Endothelial cell (in vitro differentiated cells): ENCODE measurements at regions not wholly inside any gene's neighbourhood (a gene's known extent, or its start where the extent isn't known, plus 50 kb on each side); places are given as distances from the start of the nearest gene placed in this dataset.

Experiments
- DNase-seq: peaks from one replicate; pipeline ENCODE4 v3.0.0; 2021; ENCODE audit warnings: low spot score
- H3K27ac Mint-ChIP-seq: one replicate; pipeline ENCODE4 v1.8.0; 2021; ENCODE audit warnings: mixed read lengths, inconsistent platforms; ENCODE audit not compliant: unreplicated experiment
- H3K27me3 Mint-ChIP-seq: one replicate; pipeline ENCODE4 v1.8.0; 2021; ENCODE audit warnings: mild to moderate bottlenecking, moderate library complexity, mixed read lengths, inconsistent platforms; ENCODE audit not compliant: unreplicated experiment
- H3K36me3 Mint-ChIP-seq: one replicate; pipeline ENCODE4 v1.8.0; 2021; ENCODE audit warnings: mild to moderate bottlenecking, low read depth, mixed read lengths, inconsistent platforms; ENCODE audit not compliant: unreplicated experiment
- H3K4me1 Mint-ChIP-seq: one replicate; pipeline ENCODE4 v1.8.0; 2021; ENCODE audit warnings: mild to moderate bottlenecking, mixed read lengths, inconsistent platforms; ENCODE audit not compliant: unreplicated experiment
- H3K4me3 Mint-ChIP-seq: one replicate; pipeline ENCODE4 v1.8.0; 2021; ENCODE audit warnings: mild to moderate bottlenecking, mixed read lengths, inconsistent platforms; ENCODE audit not compliant: unreplicated experiment
- H3K9me3 Mint-ChIP-seq: one replicate; pipeline ENCODE4 v1.8.0; 2021; ENCODE audit warnings: mixed read lengths, inconsistent platforms; ENCODE audit not compliant: unreplicated experiment
- TF ChIP-seq, protein P1 (sequence below): fragments of 200-600 bp; sonication (generic); IDR thresholded peaks from one replicate; pipeline ENCODE4 v1.5.0; 2021; ENCODE audit warnings: antibody characterized with exemption; ENCODE audit not compliant: unreplicated experiment

GRCh38 chr9:101860920-101861319, 122.5 kb upstream of the GRIN3A start:
- no peak for DNase-seq
- Mint-ChIP-seq H3K4me1 (peaks cover 7% of the 10 kb centered on the region), H3K36me3 (no peaks in the 10 kb centered on the region), H3K27me3 (no peaks in the 10 kb centered on the region), H3K27ac (no peak overlapping the region), H3K4me3 (no peak overlapping the region), H3K9me3 (no peaks in the 10 kb centered on the region)
- TF ChIP-seq, protein P1, sequence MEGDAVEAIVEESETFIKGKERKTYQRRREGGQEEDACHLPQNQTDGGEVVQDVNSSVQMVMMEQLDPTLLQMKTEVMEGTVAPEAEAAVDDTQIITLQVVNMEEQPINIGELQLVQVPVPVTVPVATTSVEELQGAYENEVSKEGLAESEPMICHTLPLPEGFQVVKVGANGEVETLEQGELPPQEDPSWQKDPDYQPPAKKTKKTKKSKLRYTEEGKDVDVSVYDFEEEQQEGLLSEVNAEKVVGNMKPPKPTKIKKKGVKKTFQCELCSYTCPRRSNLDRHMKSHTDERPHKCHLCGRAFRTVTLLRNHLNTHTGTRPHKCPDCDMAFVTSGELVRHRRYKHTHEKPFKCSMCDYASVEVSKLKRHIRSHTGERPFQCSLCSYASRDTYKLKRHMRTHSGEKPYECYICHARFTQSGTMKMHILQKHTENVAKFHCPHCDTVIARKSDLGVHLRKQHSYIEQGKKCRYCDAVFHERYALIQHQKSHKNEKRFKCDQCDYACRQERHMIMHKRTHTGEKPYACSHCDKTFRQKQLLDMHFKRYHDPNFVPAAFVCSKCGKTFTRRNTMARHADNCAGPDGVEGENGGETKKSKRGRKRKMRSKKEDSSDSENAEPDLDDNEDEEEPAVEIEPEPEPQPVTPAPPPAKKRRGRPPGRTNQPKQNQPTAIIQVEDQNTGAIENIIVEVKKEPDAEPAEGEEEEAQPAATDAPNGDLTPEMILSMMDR, result no peak

GRCh38 chr9:101859620-101860019, 121.2 kb upstream of the GRIN3A start:
- Mint-ChIP-seq H3K36me3 (no peaks in the 10 kb centered on the region), H3K4me3 (no peak overlapping the region), H3K9me3 (no peaks in the 10 kb centered on the region), H3K27ac (no peak overlapping the region), H3K27me3 (no peaks in the 10 kb centered on the region), H3K4me1 (peaks cover 7% of the 10 kb centered on the region)
- DNase-seq, result no peak
- TF ChIP-seq, protein P1, result no peak

DNA sequence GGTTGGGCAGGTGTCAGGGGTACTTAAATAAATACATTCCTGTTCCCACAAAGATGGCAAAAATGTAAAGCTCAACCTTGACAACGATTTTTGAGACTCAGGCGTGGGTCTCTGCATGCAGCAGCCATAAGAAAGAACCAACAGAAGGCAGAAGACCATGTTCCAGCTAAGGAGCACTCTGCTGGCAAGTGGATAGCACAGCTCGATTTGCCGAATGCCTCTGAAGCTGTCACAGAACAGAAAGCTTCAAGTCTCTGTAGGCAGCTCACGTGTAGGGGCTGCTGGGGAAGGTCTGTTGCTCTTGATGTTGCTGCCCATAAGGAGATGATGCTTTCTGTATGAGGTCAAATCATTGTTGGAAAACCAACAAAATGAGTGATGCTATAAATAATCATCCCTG, 119.6 kb upstream of the GRIN3A start:
- H3K9me3 Mint-ChIP-seq, result no peaks in the 10 kb centered on the region
- DNase-seq, result no peak
- H3K27ac Mint-ChIP-seq, result no peak overlapping the region
- TF ChIP-seq, protein P1, result no peak
- H3K4me3 Mint-ChIP-seq, result no peak overlapping the region
- H3K27me3 Mint-ChIP-seq, result no peaks in the 10 kb centered on the region
- no peaks in the 10 kb centered on the region for H3K36me3 Mint-ChIP-seq
- no peaks in the 10 kb centered on the region for H3K4me1 Mint-ChIP-seq

- DNase-seq, result no peak
- H3K9me3 Mint-ChIP-seq, result no peaks in the 10 kb centered on the region
- peaks cover 16% of the 10 kb centered on the region for H3K4me1 Mint-ChIP-seq
- TF ChIP-seq, protein P1, result no peak
- no peaks in the 10 kb centered on the region for H3K36me3 Mint-ChIP-seq
- no peak overlapping the region for H3K27ac Mint-ChIP-seq
- no peak overlapping the region for H3K4me3 Mint-ChIP-seq
- peaks cover 2% of the 10 kb centered on the region for H3K27me3 Mint-ChIP-seq
These were observed 110.8 kb upstream of the GRIN3A start for GRCh38 chr9:101849102-101849707.

DNA sequence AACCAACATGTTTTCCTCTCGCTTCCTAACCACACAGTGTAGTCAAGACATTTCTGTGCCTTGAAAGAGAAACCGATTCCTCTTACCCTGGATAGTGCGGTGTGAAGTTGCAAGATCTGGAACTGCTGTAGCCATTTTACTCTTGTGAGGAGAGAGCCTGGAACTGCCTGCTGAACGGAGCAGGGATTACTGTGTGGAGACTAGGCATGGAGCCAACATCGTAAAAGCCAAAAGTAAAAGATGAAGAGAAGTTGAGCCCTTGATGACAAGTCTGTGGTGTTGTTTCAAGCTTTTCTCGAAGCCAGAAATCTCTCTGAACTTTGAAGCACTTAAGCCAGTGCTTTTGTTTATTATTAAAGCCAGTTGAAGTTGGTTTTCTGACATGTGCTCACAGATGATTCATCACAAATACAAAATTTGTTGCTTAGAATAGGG, 110.1 kb upstream of the GRIN3A start:
- TF ChIP-seq, protein P1, result no peak
- Mint-ChIP-seq H3K4me1 (peaks cover 16% of the 10 kb centered on the region), H3K27ac (no peak overlapping the region), H3K36me3 (no peaks in the 10 kb centered on the region), H3K27me3 (peaks cover 2% of the 10 kb centered on the region), H3K9me3 (no peaks in the 10 kb centered on the region), H3K4me3 (no peak overlapping the region)
- DNase-seq, result no peak
